Endothelial cell of umbilical vein (primary cell): ENCODE measurements at regions not wholly inside any gene's neighbourhood (a gene's known extent, or its start where the extent isn't known, plus 50 kb on each side); places are given as distances from the start of the nearest gene placed in this dataset.

ENCODE experiments used
- BruUV-seq: library from RNA; stranded (reverse); fragments of 400-500 nt; replicated peaks from 2 replicates; lab custom pipeline; 2021; lab: Mats Ljungman, UMichigan
- CTCF ChIA-PET: fragments of 300-600, 350-600 bp; sonication (Branson Sonifier 250); formaldehyde crosslinking; loops from one replicate; lab custom pipeline; 2021; ENCODE audit warnings: antibody characterized with exemption, inconsistent platforms; lab: Charles Lee
- POLR2A ChIA-PET: fragments of 300-600, 350-600 bp; sonication (Branson Sonifier 250); formaldehyde crosslinking; loops from one replicate; lab custom pipeline; 2021; ENCODE audit warnings: antibody characterized with exemption, inconsistent platforms; lab: Charles Lee
- DNase-seq: peaks from one replicate; pipeline ENCODE4 v3.0.0-alpha.2; 2011; ENCODE audit warnings: low read depth, low spot score
- FAIRE-seq: peaks from 2 replicates; lab custom pipeline; 2011; peaks lifted over from hg19 to GRCh38; lab: Jason Lieb, UNC
- H2AFZ ChIP-seq: 2 replicates; pipeline ENCODE4 v1.6.0; 2012; ENCODE audit warnings: low read depth, low read length, control low read depth, inconsistent platforms
- H3K27ac ChIP-seq: 2 replicates; pipeline ENCODE4 v1.5.1; 2011; ENCODE audit warnings: low read depth, mild to moderate bottlenecking, control low read depth, low read length, moderate library complexity; ENCODE audit not compliant: insufficient read depth
- H3K27me3 ChIP-seq, 2 experiments: 2 replicates each; pipeline versions ENCODE4 v1.6.0 to v1.6.1; 2011; ENCODE audit warnings: low read length in 2 of 2, mixed read lengths in 1 of 2; ENCODE audit not compliant: control insufficient read depth in 2 of 2, insufficient read depth in 2 of 2
- H3K36me3 ChIP-seq, 2 experiments: 2 replicates in 1 of 2; 3 replicates in 1 of 2; pipeline ENCODE4 v1.5.1; 2011; ENCODE audit warnings: low read length in 2 of 2, mild to moderate bottlenecking in 1 of 2, moderate library complexity in 1 of 2; ENCODE audit not compliant: control insufficient read depth in 2 of 2, insufficient read depth in 2 of 2; ENCODE audit errors: extremely low read depth in 1 of 2
- H3K4me1 ChIP-seq: 3 replicates; pipeline ENCODE4 v1.5.1; 2011; ENCODE audit warnings: mild to moderate bottlenecking, low read length; ENCODE audit not compliant: control insufficient read depth, insufficient read depth; ENCODE audit errors: extremely low read depth
- H3K4me2 ChIP-seq: 2 replicates; pipeline ENCODE4 v1.6.1; 2011; ENCODE audit warnings: low read length, control low read depth, mixed read lengths; ENCODE audit not compliant: insufficient read depth
- H3K4me3 ChIP-seq, 3 experiments: fragments of 200-600 bp in 1 of 3; sonication (generic), shearing (Covaris generic) in 1 of 3; replicated peaks in 1 of 3; 2 replicates each; pipeline ENCODE4 v1.5.1; 2011 to 2016; ENCODE audit warnings: control low read depth in 3 of 3, low read length in 3 of 3, mild to moderate bottlenecking in 2 of 3, inconsistent platforms in 1 of 3, low read depth in 1 of 3, moderate library complexity in 1 of 3; ENCODE audit not compliant: insufficient read depth in 1 of 3
- H3K79me2 ChIP-seq: 2 replicates; pipeline ENCODE4 v1.6.0; 2012; ENCODE audit warnings: low read length, inconsistent platforms; ENCODE audit not compliant: control insufficient read depth, insufficient read depth
- H3K9ac ChIP-seq: replicated peaks from 2 replicates; pipeline ENCODE3; 2011; ENCODE audit warnings: low read length, control low read depth; ENCODE audit not compliant: insufficient read depth; ENCODE audit errors: extremely low read depth
- H3K9me1 ChIP-seq: replicated peaks from 3 replicates; pipeline ENCODE4 v1.6.0; 2011; ENCODE audit warnings: mild to moderate bottlenecking, low read length; ENCODE audit not compliant: control insufficient read depth, insufficient read depth; ENCODE audit errors: extremely low read depth
- H3K9me3 ChIP-seq: replicated peaks from 2 replicates; pipeline ENCODE4 v1.5.1; 2012; ENCODE audit warnings: low read length, inconsistent platforms; ENCODE audit not compliant: control insufficient read depth, insufficient read depth
- H4K20me1 ChIP-seq: replicated peaks from 2 replicates; pipeline ENCODE3; 2011; ENCODE audit warnings: mild to moderate bottlenecking, low read length; ENCODE audit not compliant: control insufficient read depth, insufficient read depth; ENCODE audit errors: extremely low read depth
- EZH2 ChIP-seq: IDR thresholded peaks from 2 replicates; pipeline ENCODE4 v1.6.1; 2012; ENCODE audit warnings: borderline replicate concordance, low read depth, mild to moderate bottlenecking, moderate library complexity, low read length, inconsistent platforms; ENCODE audit not compliant: severe bottlenecking
- FOS ChIP-seq: IDR thresholded peaks from 2 replicates; pipeline ENCODE4 v1.6.1; 2011; ENCODE audit warnings: mild to moderate bottlenecking, low read length, moderate library complexity, borderline replicate concordance; ENCODE audit not compliant: insufficient read depth
- GATA2 ChIP-seq: IDR thresholded peaks from 2 replicates; pipeline ENCODE4 v1.7.0; 2011; ENCODE audit warnings: low read depth, mild to moderate bottlenecking, moderate library complexity, mixed read lengths, low read length; ENCODE audit not compliant: insufficient read length, insufficient read depth
- JUN ChIP-seq: IDR thresholded peaks from 2 replicates; pipeline ENCODE4 v1.6.1; 2011; ENCODE audit warnings: borderline replicate concordance, low read depth; ENCODE audit not compliant: insufficient read length, insufficient read depth
- MAX ChIP-seq: IDR thresholded peaks from 2 replicates; pipeline ENCODE4 v1.6.1; 2011; ENCODE audit not compliant: insufficient read depth, insufficient read length
- MYC ChIP-seq: IDR thresholded peaks from one replicate; pipeline ENCODE4 v1.6.1; 2011; ENCODE audit warnings: mild to moderate bottlenecking, low read depth, low read length
- POLR2A ChIP-seq: IDR thresholded peaks from 2 replicates; pipeline ENCODE4 v1.6.1; 2012; ENCODE audit warnings: low read depth, mild to moderate bottlenecking, control low read depth, low read length
- POLR2AphosphoS5 ChIP-seq: IDR thresholded peaks from 2 replicates; pipeline ENCODE4 v1.6.1; 2012; ENCODE audit warnings: low read depth, mild to moderate bottlenecking, control low read depth, low read length, moderate library complexity; ENCODE audit not compliant: insufficient read depth
- dilution Hi-C: fragments of 300-500 bp; cut with MboI; formaldehyde crosslinking; loops from one replicate; pipeline ENCODE4 v1.15.0; 2019; ENCODE audit warnings: low sequenced_read_pairs; ENCODE audit not compliant: extremely low pct_ligation_motif_present
- intact Hi-C: fragments of 100-400 bp; cut with micrococcal nuclease; formaldehyde crosslinking; loops from one replicate; pipeline ENCODE4 v1.10.0; 2022
- TF ChIP-seq, protein P1 (sequence below), 2 donors: IDR thresholded peaks; 1 replicate in 1 of 2; 2 replicates in 1 of 2; pipeline ENCODE4 v1.5.1; 2011; ENCODE audit warnings: low read length in 2 of 2, mild to moderate bottlenecking in 2 of 2, moderate library complexity in 2 of 2, control low read depth in 1 of 2, inconsistent platforms in 1 of 2, low read depth in 1 of 2; ENCODE audit not compliant: insufficient read depth in 1 of 2; ENCODE audit errors: extremely low read depth in 1 of 2

- Histone ChIP-seq H3K4me2 (no peak overlapping the region), H3K9ac (no peak overlapping the region), H3K27ac (no peak overlapping the region), H3K4me1 (no peaks in the 10 kb centered on the region), H2AFZ (no peak overlapping the region), H3K79me2 (no peaks in the 10 kb centered on the region), H3K9me1 (no peaks in the 10 kb centered on the region), H3K36me3 (no peaks in the 10 kb centered on the region), H4K20me1 (no peaks in the 10 kb centered on the region), H3K9me3 (no peaks in the 10 kb centered on the region), H3K4me3 (no peak overlapping the region), H3K27me3 (no peaks in the 10 kb centered on the region)
- POLR2A ChIA-PET: no interaction called here
- TF ChIP-seq EZH2: no peak
- no peak for TF ChIP-seq JUN
- no peak for TF ChIP-seq FOS
- no peak for TF ChIP-seq POLR2A
- no peak for TF ChIP-seq POLR2AphosphoS5
- TF ChIP-seq MYC: no peak
- TF ChIP-seq MAX: no peak
- TF ChIP-seq, protein P1, sequence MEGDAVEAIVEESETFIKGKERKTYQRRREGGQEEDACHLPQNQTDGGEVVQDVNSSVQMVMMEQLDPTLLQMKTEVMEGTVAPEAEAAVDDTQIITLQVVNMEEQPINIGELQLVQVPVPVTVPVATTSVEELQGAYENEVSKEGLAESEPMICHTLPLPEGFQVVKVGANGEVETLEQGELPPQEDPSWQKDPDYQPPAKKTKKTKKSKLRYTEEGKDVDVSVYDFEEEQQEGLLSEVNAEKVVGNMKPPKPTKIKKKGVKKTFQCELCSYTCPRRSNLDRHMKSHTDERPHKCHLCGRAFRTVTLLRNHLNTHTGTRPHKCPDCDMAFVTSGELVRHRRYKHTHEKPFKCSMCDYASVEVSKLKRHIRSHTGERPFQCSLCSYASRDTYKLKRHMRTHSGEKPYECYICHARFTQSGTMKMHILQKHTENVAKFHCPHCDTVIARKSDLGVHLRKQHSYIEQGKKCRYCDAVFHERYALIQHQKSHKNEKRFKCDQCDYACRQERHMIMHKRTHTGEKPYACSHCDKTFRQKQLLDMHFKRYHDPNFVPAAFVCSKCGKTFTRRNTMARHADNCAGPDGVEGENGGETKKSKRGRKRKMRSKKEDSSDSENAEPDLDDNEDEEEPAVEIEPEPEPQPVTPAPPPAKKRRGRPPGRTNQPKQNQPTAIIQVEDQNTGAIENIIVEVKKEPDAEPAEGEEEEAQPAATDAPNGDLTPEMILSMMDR (IDR thresholded peaks at IDR 0.05; ENCODE audit: extremely low read depth in 1 of 2, insufficient read depth in 1 of 2, low read depth in 1 of 2, low read length in 2 of 2): no peak
- TF ChIP-seq GATA2: no peak
- CTCF ChIA-PET: no interaction called here
- dilution Hi-C loops: no loop called here
- BruUV-seq: no TSS peak
- intact Hi-C loops: no loop called here
- FAIRE-seq (no peak), DNase-seq (no peak)
Measured at GRCh38 chr3:148004331-148004730, 595.2 kb downstream of the ZIC1 start.
